ENCODE measurements at regions not wholly inside any gene's neighbourhood (a gene's known extent, or its start where the extent isn't known, plus 50 kb on each side); places are given as distances from the start of the nearest gene placed in this dataset.

DNA sequence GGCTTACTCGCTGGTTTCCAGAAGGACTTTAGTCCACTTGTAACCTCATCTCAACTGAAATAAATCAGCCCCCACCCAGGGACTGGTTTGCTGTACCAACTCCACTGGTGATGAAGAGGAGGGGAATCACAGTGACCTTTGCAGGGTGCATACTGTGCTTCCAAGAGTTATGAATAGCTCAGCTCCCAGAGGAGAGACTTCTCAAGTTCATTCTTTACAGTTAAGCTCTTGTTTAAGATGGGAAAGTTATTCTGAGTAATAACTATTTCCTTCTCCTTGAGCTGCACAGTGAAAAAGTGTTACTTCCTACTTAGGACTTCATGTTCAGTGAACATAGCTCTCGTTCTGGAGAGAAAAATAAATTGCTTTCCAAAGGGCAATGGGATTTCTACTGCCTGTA is 166.5 kb upstream of the ECI2 start:
- WGBS, 2 donors (ENCODE audit: low coverage in 1 of 2) = 29 to 65% methylated on average over 1 to 2 of the region's 2 CpGs
- Histone ChIP-seq H3K4me1 (no peaks in the 10 kb centered on the region), H3K27me3 (no peaks in the 10 kb centered on the region), H3K9me3 (peaks cover 0 to 13% (median 0%) of the 10 kb centered on the region in 3 donors), H3K27ac (no peak overlapping the region), H3K4me3 (no peak overlapping the region), H3K36me3 (no peaks in the 10 kb centered on the region)
- TF ChIP-seq POLR2A (IDR thresholded peaks at IDR 0.05) = no peak
- TF ChIP-seq, protein P1, sequence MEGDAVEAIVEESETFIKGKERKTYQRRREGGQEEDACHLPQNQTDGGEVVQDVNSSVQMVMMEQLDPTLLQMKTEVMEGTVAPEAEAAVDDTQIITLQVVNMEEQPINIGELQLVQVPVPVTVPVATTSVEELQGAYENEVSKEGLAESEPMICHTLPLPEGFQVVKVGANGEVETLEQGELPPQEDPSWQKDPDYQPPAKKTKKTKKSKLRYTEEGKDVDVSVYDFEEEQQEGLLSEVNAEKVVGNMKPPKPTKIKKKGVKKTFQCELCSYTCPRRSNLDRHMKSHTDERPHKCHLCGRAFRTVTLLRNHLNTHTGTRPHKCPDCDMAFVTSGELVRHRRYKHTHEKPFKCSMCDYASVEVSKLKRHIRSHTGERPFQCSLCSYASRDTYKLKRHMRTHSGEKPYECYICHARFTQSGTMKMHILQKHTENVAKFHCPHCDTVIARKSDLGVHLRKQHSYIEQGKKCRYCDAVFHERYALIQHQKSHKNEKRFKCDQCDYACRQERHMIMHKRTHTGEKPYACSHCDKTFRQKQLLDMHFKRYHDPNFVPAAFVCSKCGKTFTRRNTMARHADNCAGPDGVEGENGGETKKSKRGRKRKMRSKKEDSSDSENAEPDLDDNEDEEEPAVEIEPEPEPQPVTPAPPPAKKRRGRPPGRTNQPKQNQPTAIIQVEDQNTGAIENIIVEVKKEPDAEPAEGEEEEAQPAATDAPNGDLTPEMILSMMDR (IDR thresholded peaks at IDR 0.05) = no peak
- TF ChIP-seq EP300 (IDR thresholded peaks at IDR 0.05) = no peak
- no peak for TF ChIP-seq POLR2AphosphoS5 (IDR thresholded peaks at IDR 0.05)
- no peak for ATAC-seq

DNA sequence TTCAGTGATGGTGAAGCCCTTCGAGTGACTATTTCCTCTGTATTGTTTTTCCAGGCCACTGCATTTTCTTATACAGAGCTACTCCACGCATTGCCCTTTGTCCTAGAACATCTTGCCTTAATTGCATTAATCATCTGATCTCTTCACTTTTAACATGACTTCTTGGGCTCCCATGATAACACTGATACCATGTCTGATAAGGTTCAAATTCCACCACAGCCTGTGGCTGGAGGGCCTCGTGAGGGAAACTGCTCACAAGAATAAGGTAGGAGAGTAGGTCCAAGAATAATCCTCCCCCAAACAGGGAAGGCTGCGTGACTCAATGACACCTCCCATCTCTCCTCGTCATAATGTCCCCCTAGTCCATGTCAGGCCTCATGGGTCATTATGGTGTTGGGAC is 165.5 kb upstream of the ECI2 start:
- Histone ChIP-seq H3K4me3 (no peak overlapping the region), H3K27me3 (no peaks in the 10 kb centered on the region), H3K27ac (no peak overlapping the region), H3K36me3 (no peaks in the 10 kb centered on the region), H3K4me1 (no peaks in the 10 kb centered on the region), H3K9me3 (peaks cover 0 to 13% (median 0%) of the 10 kb centered on the region in 3 donors)
- WGBS, 2 donors (ENCODE audit: low coverage in 1 of 2) = 94 to 100% methylated on average over 1 to 5 of the region's 5 CpGs
- no peak for ATAC-seq
- TF ChIP-seq POLR2A (IDR thresholded peaks at IDR 0.05) = no peak
- TF ChIP-seq, protein P1 (IDR thresholded peaks at IDR 0.05) = no peak
- TF ChIP-seq POLR2AphosphoS5 (IDR thresholded peaks at IDR 0.05) = no peak
- TF ChIP-seq EP300 (IDR thresholded peaks at IDR 0.05) = no peak

DNA sequence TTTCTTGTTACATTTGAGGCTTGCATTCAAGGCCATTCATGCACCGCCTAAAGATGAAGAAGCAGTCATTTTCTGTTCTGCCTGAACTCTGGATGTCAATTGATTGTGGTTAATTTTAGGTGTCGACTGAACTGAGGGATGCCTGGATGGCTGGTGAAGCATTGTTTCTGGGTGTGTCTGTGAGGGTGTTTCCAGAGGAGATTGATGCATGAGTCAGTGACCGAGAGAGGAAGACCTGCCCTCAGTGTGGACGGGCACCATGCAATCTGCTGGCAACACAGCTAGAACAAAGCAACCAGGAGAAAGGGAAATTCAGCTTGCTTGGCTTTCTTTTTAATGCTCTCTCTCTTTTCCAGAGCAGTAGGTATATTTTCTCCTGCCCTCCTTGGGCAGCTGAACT is 164.1 kb upstream of the ECI2 start:
- Histone ChIP-seq H3K4me3 (no peak overlapping the region), H3K36me3 (no peaks in the 10 kb centered on the region), H3K27me3 (no peaks in the 10 kb centered on the region), H3K27ac (no peak overlapping the region), H3K9me3 (peaks cover 0 to 13% (median 0%) of the 10 kb centered on the region in 3 donors), H3K4me1 (no peaks in the 10 kb centered on the region)
- 83 to 86% methylated on average over 2 to 4 of the region's 4 CpGs for WGBS, 2 donors (ENCODE audit: low coverage in 1 of 2)
- no peak for TF ChIP-seq POLR2AphosphoS5 (IDR thresholded peaks at IDR 0.05)
- TF ChIP-seq EP300 (IDR thresholded peaks at IDR 0.05) = no peak
- TF ChIP-seq POLR2A (IDR thresholded peaks at IDR 0.05) = no peak
- TF ChIP-seq, protein P1 (IDR thresholded peaks at IDR 0.05) = no peak
- ATAC-seq = no peak

DNA sequence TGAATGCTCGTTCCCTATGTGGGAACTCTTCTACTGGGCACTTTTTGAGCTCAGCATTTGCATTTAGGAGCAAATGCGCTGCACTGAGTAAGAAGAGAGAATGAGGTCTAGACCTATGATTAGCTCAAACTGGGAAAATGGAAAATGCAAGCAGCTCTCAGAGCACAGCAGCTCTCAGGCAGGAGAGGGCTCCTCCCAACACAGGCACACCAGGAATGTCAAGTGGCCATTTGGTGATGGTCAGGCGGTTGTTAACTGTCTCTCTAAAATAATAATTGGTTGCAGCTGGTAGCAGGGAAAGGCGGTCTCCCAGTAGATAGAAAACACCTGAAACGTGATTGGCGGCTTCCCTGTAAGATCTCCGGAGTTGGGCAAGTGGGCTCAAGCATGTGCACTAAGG is 162.0 kb upstream of the ECI2 start:
- 91 to 96% methylated on average over 4 to 7 of the region's 7 CpGs for WGBS, 2 donors (ENCODE audit: low coverage in 1 of 2)
- Histone ChIP-seq H3K9me3 (peaks cover 0 to 13% (median 0%) of the 10 kb centered on the region in 3 donors), H3K36me3 (no peaks in the 10 kb centered on the region), H3K4me1 (no peaks in the 10 kb centered on the region), H3K4me3 (no peak overlapping the region), H3K27me3 (no peaks in the 10 kb centered on the region), H3K27ac (no peak overlapping the region)
- ATAC-seq = no peak
- TF ChIP-seq, protein P1 (IDR thresholded peaks at IDR 0.05) = no peak
- no peak for TF ChIP-seq POLR2AphosphoS5 (IDR thresholded peaks at IDR 0.05)
- no peak for TF ChIP-seq POLR2A (IDR thresholded peaks at IDR 0.05)
- no peak for TF ChIP-seq EP300 (IDR thresholded peaks at IDR 0.05)

DNA sequence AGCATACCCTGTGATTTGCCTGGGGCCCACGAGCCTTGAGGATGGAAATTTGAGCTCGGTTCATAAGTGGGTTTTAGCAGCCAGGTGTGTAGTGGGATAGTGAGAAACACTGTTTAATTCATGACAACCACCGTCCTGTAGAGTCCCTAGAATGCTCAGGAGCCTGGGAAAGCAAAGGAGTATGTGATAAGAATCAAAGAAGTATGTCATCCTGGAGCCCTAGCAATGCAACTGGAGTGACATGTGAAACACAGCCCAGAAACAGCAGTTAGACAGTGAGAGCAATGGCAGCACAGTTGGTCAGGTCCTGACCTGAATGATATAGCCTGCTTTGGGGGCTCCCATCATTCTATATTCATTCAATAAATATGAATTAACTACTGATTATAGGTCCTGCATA is 161.2 kb upstream of the ECI2 start:
- Histone ChIP-seq H3K9me3 (peaks cover 0 to 13% (median 0%) of the 10 kb centered on the region in 3 donors), H3K4me3 (no peak overlapping the region), H3K36me3 (no peaks in the 10 kb centered on the region), H3K27ac (no peak overlapping the region), H3K4me1 (no peaks in the 10 kb centered on the region), H3K27me3 (no peaks in the 10 kb centered on the region)
- ATAC-seq = no peak
- TF ChIP-seq POLR2A (IDR thresholded peaks at IDR 0.05) = no peak
- no peak for TF ChIP-seq POLR2AphosphoS5 (IDR thresholded peaks at IDR 0.05)
- TF ChIP-seq, protein P1 (IDR thresholded peaks at IDR 0.05) = no peak
- TF ChIP-seq EP300 (IDR thresholded peaks at IDR 0.05) = no peak
- 78 to 100% methylated on average over 1 to 3 of the region's 3 CpGs for WGBS, 2 donors (ENCODE audit: low coverage in 1 of 2)

Data from gastroesophageal sphincter (tissue), 4 donors.